Erythroblast (primary cell): ENCODE measurements at regions not wholly inside any gene's neighbourhood (a gene's known extent, or its start where the extent isn't known, plus 50 kb on each side); places are given as distances from the start of the nearest gene placed in this dataset.

Source experiments
- DNase-seq, 2 experiments: peaks; one replicate each; lab custom pipeline; 2025; lab: John Stamatoyannopoulos, UW
- GATA1 ChIP-seq: IDR thresholded peaks from 2 replicates; pipeline ENCODE4 v1.6.1; 2011; ENCODE audit warnings: low read depth, mild to moderate bottlenecking, control low read depth, low read length, moderate library complexity
- POLR2A ChIP-seq: IDR thresholded peaks from 2 replicates; pipeline ENCODE4 v1.6.1; 2011; ENCODE audit warnings: mild to moderate bottlenecking, low read length

- TF ChIP-seq GATA1: no peak
- TF ChIP-seq POLR2A: no peak
- DNase-seq: no peak
Observed at GRCh38 chr3:10600296-10600714, 94.9 kb upstream of the ATP2B2 start.

GRCh38 chr3:10600726-10601125, 95.3 kb upstream of the ATP2B2 start:
- TF ChIP-seq POLR2A (no peak), GATA1 (no peak)
- no peak for DNase-seq

- TF ChIP-seq GATA1 (no peak), POLR2A (no peak)
- DNase-seq: no peak
Observed at GRCh38 chr3:10601151-10601856, 95.9 kb upstream of the ATP2B2 start.

- TF ChIP-seq POLR2A: no peak
- TF ChIP-seq GATA1: no peak
Observed at GRCh38 chr3:10601857-10602230, 96.5 kb upstream of the ATP2B2 start.

GRCh38 chr3:10602271-10602670, 96.9 kb upstream of the ATP2B2 start:
- TF ChIP-seq GATA1 (no peak), POLR2A (no peak)
- DNase-seq: no peak

More at GRCh38 chr3:10601857-10602230, 96.5 kb upstream of the ATP2B2 start:
- DNase-seq: no peak

- TF ChIP-seq POLR2A (no peak), GATA1 (no peak)
- no peak for DNase-seq
Observed at GRCh38 chr3:10602769-10603768, 97.7 kb upstream of the ATP2B2 start.

- DNase-seq: no peak
- TF ChIP-seq POLR2A (no peak), GATA1 (no peak)
Observed at GRCh38 chr3:10609134-10609533, 103.7 kb upstream of the ATP2B2 start.

GRCh38 chr3:10614168-10614567, 108.8 kb upstream of the ATP2B2 start:
- TF ChIP-seq GATA1 (no peak), POLR2A (no peak)
- no peak for DNase-seq

- no peak for TF ChIP-seq POLR2A
- TF ChIP-seq GATA1: no peak
- DNase-seq: no peak
Observed at GRCh38 chr3:10615715-10616114, 110.3 kb upstream of the ATP2B2 start.

GRCh38 chr3:10616321-10616720, 110.9 kb upstream of the ATP2B2 start:
- TF ChIP-seq GATA1 (no peak), POLR2A (no peak)

GRCh38 chr3:10619989-10620832, 114.8 kb upstream of the ATP2B2 start:
- no peak for TF ChIP-seq GATA1
- no peak for TF ChIP-seq POLR2A
- DNase-seq: no peak

More at GRCh38 chr3:10616321-10616720, 110.9 kb upstream of the ATP2B2 start:
- no peak for DNase-seq

GRCh38 chr3:10620833-10621082, 115.4 kb upstream of the ATP2B2 start:
- no peak for TF ChIP-seq GATA1
- no peak for DNase-seq

GRCh38 chr3:10623578-10624275, 118.3 kb upstream of the ATP2B2 start:
- TF ChIP-seq POLR2A (no peak), GATA1 (no peak)
- no peak for DNase-seq
